Ureter (tissue), 1 donor: ENCODE measurements at regions not wholly inside any gene's neighbourhood (a gene's known extent, or its start where the extent isn't known, plus 50 kb on each side); places are given as distances from the start of the nearest gene placed in this dataset.

Experiments
- DNase-seq: peaks from one replicate; pipeline ENCODE4 v3.0.0-alpha.2; 2020; ENCODE audit warnings: low spot score
- donor health status: DM: yes; HTN: yes; CAD: no.

- DNase-seq = no peak
Measured at GRCh38 chr21:17900281-17900989, 81.3 kb upstream of the C21orf91 start.

DNA sequence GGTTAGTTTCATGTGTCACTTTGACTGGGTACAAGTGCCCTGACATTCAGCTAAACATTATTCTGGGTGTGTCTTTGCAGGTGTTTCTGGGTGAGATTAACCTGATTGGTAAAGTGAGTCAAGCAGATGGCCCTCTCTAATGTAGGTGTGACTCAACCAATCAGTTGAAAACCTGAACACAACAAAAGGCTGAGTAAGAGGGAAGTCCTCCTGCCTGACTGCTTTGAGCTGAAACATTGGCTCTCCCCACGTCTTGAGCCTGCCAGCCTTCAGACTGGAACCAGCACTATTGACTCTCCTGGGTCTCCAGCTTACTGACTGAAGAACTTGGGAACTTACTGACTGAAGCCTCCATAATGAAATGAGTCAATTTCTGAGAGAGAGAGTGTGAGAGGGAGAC lies 70.0 kb upstream of the C21orf91 start:
- DNase-seq = no peak

GRCh38 chr21:17869115-17869514 lies 50.0 kb upstream of the C21orf91 start:
- no peak for DNase-seq
